GM19035 (cell line): ENCODE measurements at regions not wholly inside any gene's neighbourhood (a gene's known extent, or its start where the extent isn't known, plus 50 kb on each side); places are given as distances from the start of the nearest gene placed in this dataset.
"Not testable (repeated sequence)": the region's sequence is repeated elsewhere in the genome, so short reads cannot be mapped to it uniquely, and the experiment has no call there.

Experiments
- ATAC-seq: cut with Tn5 transposase; IDR thresholded peaks from one replicate; pipeline ENCODE4 v1.9.1; 2021; ENCODE audit not compliant: unreplicated experiment

DNA sequence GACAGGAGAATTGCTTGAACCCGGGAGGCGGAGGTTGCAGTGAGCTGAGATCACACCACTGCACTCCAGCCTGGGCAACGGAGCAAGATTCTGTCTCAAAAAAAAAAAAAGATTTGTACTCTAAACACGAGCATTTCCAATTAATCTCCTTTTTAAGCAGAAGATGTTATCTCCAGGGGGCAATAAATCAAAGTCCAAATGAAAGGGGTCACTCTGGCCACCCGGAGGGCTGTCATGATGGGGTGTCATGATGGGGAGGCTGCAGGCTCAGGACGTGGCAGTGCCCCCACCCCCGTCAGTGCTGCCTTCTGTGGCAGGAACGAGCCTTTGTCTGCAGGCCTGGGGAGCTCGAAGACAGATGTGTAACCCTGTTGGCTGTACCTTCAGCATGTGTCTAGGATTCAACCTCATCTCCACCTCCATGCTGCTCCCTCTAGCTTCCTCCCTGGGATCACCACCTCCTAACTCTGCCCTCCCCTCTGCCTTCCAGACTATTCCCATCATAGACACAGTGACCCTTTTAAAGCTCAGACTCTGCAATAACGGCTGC is 76.9 kb upstream of the YWHAQ start:
- no peak for ATAC-seq

DNA sequence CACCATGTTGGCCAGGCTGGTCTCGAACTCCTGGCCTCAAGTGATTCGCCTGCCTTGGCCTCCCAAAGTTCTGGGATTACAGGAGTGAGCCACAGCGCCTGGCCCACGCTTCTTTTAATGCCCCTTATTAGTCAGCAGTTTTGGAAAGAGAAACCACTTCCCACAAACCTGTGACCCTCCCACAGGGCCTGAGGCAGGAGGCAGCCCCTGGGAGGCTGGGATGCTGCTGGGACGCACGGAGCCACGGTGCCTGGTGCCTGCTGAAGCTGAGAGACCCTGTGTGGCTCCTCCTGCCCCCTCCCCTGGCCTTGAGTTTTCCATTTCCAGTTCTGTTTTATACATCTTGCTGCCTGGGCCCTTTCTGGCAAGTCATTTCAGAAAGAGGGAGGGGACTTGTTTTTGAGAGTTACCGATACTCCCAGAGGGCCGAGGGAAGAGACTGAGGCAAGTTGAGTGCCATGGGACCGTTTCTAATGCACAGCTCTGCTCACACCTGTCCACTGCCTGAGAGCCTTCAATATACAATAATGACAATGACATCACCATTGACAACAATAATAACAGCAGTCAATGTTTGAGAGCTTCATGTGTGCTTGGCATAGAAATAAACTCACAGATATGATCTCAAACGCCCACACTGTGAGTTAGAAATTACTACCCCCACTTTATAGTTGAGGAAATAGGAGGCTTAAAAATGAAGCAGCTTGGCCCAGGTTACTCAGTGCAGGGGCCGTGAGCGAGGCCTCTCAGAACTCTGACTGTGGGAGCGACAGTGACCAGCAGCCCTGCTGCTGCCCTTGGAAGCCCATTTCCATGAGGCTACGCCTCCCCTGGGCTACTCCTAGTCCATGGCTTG is 78.1 kb upstream of the YWHAQ start:
- ATAC-seq: no peak

DNA sequence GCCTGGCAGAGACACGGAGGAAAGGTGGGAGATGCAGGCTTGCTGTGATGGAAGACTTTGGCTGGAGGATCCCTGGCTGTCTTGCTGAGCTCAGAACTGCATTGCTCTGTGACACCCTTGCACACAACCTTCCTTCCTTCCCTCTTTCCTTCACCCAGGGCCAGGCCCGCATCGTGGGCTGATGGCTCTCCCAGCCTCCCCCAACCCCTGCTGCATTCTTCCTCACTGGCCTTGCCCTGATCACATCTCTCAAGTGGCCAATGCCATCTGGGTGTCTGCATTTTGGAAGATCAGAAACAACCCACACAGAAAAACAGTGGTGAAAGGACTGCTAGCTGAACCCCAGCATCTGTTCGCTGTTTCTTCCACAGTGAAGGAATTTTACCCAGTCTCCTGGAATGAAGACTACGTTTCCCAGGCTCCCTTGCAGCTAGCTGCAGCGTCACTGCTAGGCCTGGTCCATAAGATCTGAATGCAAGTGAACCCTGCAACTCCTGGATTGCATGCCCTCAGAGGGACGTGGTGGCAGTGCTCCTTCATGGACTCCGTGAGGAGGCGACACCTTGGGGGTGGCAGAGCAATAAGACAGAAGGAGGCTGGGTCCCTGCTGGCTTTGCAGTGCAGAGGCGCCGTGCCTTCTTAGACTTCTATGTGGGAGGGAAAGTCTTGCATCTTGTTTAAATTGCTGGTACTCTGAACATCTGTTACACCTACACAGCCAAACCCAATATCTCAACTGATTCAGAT is 78.9 kb upstream of the YWHAQ start:
- no peak for ATAC-seq

DNA sequence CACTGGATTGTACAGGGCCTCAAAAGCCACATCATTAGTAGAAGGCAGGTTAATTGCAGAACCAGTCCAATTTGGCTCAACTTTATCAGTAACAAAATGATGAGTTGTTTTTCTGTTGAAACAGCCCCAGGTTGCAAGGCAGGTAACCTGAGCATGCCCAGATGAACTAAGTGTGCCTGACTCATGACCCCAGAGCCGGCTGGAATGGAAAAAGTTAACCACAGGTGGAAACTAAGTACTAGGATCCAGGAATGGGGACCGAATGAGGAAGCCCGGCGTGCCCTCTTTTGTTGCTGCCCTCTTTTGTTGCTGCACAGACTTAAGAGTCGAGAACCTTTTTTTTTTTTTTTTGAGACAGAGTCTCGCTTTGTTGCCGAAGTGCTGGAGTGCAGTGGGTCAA is 79.5 kb upstream of the YWHAQ start:
- ATAC-seq: no peak

DNA sequence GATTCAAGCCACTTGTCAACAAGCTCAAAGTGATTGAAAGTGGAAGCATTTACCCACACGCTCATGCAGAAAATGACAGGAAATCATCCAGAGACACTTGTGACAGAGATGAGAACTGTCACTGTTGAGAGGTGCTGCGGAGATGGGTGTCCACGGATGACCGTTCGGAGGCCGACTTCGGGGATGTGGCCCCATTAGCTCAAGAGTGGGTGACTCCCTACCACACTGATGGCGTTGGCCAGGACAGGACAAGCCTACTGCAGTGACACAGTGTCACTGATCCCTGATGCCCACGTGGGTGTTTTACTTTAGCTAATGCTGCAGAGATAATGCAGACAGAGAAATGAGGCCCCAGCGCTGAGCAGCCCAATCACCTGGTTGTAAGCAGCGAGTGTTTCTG is 81.5 kb upstream of the YWHAQ start:
- ATAC-seq: no peak

DNA sequence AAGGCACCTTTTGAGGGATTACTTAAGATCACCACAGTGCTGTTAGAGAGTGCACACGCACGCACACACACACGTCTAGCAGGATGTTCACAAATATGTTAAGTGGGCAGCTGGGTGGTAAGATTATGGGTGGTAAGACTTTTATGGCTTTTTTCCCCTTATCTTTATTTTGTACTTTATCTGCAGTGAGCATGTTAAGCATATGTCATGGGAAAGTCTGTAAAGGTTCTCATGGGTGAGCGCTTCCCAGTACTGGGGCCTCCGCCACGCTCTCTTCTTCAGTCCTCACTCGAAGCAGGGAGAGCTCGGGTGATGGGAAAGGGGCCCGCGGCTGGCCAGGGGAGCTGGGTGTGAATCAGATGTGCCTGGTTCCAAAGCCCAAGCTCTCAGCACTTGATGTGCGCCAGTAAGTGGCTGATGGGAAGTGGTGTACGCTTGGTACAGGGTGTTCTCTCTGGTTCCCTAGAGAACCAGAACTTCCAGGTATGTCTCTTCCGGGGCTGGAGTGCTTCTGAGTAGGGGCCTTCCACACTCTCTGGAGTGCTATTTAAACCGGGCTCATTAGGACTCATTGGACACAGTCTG is 83.9 kb upstream of the YWHAQ start:
- no peak for ATAC-seq

DNA sequence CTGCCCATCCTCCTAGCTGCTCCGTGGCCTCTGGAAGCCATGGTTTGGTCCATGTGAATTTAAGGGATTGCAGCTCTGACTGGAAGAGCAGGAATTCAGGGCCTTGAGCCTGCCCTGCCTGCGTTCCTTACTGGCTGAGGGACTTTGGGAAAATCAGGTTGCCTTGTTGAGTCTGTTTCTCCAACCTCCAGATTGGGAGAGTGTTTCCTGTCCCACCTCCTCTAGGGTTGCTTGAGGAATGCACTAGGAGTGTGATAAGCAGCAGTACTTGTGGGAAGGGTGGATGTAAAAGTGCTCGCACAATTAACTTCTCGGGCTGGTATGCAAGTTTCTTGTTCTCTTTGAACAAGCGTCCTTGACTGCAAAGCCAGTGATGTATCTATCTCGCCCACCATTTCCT is 84.4 kb upstream of the YWHAQ start:
- ATAC-seq: no peak

DNA sequence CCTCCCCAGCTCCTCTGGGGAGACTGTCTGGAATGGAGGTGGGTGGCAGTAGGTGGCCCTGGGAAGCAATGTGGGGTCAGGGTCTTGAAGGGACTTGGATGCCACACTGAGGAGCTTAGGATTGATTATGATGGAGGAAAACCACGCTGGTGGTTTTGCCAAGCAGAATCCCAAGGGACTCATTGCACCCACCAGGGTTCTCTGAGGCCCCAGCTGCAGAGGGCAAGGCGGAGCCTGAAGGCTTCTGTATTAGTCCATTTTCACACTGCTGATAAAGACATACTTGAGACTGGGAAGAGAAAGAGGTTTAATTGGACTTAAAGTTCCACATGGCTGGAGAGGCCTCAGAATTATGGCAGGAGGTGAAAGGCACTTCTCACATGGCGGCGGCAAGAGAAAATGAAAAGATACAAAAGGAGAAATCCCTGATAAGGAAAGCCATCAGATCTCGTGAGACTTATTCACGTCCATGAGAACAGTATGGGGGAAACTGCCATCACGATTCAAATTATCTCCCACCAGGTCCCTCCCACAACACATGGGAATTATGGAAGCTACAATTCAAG is 87.2 kb upstream of the YWHAQ start:
- ATAC-seq: no peak

DNA sequence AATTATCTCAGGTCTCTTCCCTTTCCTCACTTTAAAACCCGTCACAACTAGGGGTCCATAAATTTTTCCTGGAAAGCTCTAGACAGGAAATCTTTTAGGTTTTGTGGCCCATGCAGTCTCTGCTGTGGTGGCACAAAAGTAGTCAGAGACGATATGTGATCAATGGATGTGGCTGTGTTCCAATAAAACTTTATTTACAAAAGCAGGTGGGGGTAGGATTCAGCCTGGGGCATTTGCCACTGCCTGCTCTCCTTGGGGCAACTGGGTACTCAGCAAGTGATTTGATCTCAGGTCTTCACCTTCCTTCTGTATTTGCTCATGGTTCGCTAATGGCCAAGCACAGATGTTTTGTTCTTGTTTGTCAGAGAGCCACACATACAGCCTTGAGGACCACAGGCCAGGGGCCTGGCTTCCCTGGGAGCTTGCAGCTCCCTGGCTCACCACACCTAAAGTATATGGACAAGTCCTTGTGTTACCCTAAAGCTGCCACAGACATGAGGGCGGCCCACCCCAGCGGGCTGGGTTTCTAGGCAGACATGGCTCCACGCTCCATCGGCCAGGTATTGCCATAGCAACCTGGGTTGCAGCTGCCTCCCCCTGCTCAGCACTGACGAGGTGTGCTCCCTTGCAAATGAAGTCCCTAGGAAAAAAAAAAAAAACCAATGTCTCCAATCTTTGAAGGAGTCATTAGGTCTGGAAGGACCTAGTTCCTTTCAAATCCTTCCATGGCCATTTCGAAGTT is 89.7 kb upstream of the YWHAQ start:
- no peak for ATAC-seq

DNA sequence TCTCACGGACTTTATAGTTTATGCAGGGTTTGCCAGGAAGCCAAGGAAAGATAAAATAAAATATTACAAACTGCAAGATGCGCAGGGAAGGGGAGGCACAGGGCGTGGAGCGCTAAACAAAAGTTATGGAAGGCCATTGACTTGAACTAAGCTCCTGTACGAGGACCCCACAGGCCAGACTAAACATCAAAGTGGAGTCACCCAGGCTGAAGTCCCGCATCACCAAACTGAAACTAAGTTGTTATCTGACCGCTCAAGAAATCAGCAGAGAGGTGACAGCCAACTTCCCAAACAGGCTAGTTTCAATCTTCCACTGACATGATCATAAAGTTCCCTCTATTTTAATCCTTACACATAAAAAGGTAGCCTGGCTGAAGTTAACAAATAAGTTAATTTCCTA is 90.5 kb upstream of the YWHAQ start:
- ATAC-seq: no peak

DNA sequence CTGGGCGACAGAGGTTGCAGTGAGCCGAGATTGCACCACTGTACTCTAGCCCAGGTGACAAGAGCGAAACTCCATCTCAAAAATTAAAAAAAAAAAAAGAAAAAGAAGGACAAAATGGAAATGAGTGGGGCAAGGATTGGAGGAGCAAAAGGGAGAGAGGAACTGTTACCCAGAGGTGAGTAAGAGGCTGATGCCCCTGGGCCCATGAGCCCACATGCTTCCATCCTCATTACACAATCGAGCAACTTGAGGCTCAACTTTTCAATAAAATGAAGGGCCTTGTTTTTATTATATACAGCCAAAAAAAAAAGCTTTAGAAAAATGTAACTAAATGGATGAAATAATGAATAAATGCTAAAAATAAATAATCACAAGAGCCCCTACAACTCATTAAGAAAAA is 91.7 kb upstream of the YWHAQ start:
- ATAC-seq: no peak

DNA sequence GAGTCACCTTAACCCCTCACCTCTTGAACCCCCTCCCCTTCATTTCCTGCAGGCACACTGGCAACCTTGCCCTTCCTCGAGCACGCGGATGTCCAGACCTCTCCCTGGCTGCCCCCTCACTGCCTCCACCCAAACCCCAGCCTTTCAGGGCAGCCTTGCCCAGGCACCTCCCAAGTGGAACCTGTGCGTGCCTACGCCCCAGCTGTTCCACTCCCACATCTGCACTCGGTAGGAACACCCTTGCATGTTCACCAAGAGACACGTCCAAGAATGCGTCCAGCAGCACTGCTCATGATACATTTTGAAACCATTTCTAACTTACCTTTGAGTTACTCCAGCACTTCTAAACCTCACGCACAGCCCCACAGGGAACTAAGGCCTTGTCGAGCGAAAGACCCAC is 93.8 kb upstream of the YWHAQ start:
- ATAC-seq: no peak

DNA sequence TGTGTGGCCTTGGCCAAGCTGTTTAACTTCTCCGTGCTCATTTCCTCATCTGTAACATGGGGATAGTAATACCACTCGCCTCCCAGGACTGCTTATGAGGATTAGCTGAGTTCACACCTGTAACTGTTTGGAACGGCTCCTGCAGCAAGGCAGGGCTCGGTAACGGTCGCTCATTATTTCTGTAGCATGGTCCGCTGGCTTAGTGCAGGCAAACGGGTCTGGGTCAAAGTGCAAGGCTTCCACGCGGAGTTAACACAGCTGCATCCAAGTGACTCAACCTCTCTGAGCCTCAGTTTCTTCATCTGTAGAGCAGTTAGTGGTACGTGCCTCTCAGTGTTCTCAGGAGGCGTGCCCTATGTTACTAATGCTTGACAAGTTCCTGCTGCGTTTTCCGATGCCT is 94.3 kb upstream of the YWHAQ start:
- ATAC-seq: no peak

DNA sequence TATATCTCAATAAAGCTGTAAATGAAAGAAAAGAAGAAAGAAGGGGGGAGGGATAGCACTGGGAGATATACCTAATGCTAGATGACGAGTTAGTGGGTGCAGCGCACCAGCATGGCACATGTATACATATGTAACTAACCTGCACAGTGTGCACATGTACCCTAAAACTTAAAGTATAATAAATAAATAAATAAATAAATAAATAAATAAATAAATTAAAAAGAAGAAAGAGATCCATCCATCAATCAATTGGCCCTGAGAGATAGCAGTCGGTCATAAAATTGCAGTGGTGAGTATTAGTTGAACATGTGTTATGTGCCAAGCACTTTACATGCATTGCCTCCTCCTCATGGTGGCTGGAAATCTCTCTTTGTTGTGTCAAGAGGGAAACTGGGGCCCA is 95.2 kb upstream of the YWHAQ start:
- not testable (repeated sequence) for ATAC-seq

DNA sequence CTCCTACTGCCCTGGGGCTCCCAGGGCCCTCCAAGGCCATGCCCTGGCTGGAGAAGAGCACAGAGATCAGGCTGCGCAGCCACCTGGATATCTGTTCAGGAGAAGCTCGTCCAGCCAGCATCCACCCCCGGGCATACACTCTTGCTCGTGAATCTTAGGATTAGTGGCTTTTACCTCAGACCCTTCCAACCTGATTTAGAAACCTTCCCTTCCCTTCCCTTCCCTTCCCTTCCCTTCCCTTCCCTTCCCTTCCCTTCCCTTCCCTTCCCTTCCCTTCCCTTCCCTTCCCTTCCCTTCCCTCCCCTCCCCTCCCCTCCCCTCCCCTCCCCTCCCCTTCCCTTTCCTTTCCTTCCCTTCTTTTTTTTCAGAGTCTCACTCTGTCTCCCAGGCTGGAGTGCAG is 99.7 kb upstream of the YWHAQ start:
- not testable (repeated sequence) for ATAC-seq

DNA sequence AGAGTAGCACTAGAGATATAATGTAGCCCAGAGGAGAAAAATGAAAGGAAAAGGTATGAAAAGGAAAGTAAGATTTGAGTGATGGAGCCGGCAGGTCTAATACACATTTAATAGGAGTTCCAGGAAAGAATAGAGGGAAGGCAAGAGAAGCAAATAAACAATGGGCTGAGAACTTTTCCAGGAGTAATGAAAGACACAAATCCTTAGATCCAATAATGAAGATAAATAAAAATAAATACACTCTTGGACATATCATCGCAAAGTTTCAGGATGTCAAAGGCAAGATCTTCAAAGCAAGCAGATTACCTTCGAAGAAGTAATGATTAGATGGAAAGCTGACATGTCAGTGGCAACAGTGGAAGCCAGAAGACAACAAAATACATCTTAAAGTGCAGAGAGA is 102.0 kb upstream of the YWHAQ start:
- no peak for ATAC-seq

DNA sequence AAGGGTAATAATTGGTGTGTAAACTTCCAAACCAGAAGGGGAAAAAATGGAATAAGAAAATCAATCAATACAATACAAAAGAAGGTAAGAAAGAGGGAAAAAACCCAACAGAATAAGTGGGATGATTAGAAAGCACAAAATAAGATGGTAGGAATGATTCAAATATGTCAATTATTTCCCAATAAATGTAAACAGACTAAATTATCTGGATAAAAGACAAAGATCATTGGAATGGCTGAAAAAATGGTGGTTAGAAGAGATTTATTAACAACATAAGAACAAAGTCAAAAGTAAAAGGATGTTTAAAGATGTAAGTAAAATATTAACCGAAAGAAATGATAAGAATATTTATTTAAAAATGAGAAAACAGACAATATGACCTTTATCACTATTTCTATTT is 103.5 kb upstream of the YWHAQ start:
- ATAC-seq: no peak

DNA sequence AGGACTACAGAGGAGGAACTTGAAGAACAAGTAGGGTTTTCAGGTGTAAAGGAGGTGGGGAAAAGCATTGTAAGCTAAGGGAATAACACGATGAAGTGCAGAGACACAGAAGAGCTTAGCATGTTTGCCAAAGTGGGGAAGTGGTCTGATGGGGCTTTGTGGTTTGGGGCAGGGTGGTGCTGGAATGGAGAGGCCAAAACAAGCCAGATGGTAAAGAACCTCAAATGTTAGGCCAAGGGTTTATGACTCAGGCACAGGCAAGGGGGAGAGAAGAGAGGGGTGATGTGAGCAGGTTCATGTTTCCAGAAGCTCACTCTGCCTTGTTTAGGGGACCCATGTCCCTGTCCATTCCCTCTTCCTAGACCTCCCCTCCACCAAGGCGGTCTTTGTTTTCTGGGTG is 104.5 kb upstream of the YWHAQ start:
- ATAC-seq: no peak

DNA sequence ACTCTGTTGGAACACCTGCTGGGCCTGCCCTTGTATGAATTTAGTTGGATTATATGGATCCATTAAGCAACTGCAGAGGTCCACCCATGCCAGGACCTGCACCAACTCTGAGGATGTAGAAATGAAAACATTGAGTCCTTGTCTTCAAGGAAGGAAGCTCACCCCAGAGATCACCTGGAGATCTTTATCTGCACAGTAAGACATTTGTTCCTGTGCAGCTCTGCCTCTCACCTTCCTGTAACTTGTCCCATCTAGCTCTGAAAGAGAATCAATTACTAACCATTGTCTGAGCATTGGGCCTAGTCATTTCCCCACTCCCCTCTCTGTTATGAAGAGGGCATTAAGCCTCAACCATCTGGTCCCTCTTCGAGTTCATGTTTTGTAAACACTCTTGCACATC is 105.2 kb upstream of the YWHAQ start:
- no peak for ATAC-seq

DNA sequence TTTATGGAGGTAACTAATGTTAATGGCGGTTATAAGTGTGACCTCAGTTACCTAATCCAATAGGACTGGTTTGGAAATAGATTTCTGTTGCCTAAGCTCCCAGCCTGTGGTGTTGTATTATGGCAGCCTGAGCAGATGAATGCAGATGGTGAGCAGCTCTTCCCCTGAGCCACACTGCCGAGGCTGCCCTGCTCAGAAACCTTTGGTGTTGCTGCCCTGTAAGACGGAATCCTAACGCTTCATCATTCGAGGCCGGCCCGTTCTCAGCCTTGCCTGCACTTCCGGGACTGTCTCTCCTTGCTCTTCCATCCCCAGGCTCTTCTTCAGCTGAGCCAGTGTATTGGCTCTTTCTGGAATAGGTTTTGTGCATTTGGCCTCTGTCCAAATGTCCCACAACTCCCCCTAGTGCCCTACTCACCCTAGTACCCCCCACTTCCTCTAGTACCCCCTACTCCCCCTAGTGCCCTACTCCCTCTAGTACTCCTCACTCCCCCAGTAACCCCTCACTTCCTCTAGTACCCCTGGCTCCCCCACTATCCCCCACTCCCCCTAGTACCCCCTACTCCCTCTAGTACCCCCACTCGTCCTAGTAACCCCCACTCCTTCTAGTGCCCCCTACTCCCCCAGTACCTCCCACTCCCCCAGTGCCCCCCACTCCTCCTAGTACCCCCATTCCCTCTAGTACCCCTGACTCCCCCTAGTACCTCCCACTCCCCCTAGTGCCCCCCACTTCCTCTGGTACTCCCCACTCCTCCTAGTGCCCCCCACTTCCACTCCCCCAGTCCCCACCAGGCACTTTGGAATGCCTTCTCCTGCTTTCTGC is 106.0 kb upstream of the TAF1B start:
- ATAC-seq: no peak
